ENCODE measurements at regions not wholly inside any gene's neighbourhood (a gene's known extent, or its start where the extent isn't known, plus 50 kb on each side); places are given as distances from the start of the nearest gene placed in this dataset.
"Not testable (repeated sequence)": the region's sequence is repeated elsewhere in the genome, so short reads cannot be mapped to it uniquely, and the experiment has no call there.

- ChIA-PET CTCF (no interaction called here), POLR2A (no interaction called here)
- no peak overlapping the region for H3K4me3 Mint-ChIP-seq
- DNase-seq (no peak), ATAC-seq (ENCODE audit: low read depth) (no peak)
- H3K27ac Mint-ChIP-seq = no peak overlapping the region
- TF ChIP-seq, protein P1, sequence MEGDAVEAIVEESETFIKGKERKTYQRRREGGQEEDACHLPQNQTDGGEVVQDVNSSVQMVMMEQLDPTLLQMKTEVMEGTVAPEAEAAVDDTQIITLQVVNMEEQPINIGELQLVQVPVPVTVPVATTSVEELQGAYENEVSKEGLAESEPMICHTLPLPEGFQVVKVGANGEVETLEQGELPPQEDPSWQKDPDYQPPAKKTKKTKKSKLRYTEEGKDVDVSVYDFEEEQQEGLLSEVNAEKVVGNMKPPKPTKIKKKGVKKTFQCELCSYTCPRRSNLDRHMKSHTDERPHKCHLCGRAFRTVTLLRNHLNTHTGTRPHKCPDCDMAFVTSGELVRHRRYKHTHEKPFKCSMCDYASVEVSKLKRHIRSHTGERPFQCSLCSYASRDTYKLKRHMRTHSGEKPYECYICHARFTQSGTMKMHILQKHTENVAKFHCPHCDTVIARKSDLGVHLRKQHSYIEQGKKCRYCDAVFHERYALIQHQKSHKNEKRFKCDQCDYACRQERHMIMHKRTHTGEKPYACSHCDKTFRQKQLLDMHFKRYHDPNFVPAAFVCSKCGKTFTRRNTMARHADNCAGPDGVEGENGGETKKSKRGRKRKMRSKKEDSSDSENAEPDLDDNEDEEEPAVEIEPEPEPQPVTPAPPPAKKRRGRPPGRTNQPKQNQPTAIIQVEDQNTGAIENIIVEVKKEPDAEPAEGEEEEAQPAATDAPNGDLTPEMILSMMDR (IDR thresholded peaks at IDR 0.05) = no peak
- no peaks in the 10 kb centered on the region for H3K27me3 Mint-ChIP-seq
- intact Hi-C loops (cut with micrococcal nuclease) = no loop called here
- H3K4me1 Mint-ChIP-seq = no peaks in the 10 kb centered on the region
- no peaks in the 10 kb centered on the region for H3K9me3 Mint-ChIP-seq
- no peaks in the 10 kb centered on the region for H3K36me3 Mint-ChIP-seq (ENCODE audit: low read depth)
Measured at GRCh38 chrX:93868289-93868965, 194.4 kb downstream of the FAM133A start.

DNA sequence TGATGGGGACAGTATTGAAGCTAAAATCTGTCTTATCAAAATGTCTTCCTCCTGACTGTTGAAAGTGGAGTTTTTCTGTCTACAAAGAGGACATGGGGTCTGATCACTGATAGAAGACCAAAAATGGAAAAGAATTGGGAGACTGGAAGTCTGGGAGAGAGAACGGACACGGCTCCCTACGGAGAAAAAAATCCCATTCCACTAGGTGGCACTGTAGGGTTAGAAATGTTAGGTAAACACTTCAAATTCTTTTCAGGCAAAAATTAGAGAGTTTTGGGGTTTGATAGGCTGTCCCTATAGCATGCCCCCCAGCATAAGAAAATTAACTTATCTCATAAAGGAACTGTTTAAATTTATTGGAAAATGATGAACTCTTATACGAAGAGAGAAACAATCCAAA lies 200.5 kb downstream of the FAM133A start:
- Mint-ChIP-seq H3K4me3 (no peak overlapping the region), H3K9me3 (peaks cover 7% of the 10 kb centered on the region), H3K27ac (no peak overlapping the region), H3K27me3 (no peaks in the 10 kb centered on the region), H3K36me3 (ENCODE audit: low read depth) (no peaks in the 10 kb centered on the region), H3K4me1 (no peaks in the 10 kb centered on the region)
- intact Hi-C loops (cut with micrococcal nuclease) = no loop called here
- no peak for DNase-seq
- ATAC-seq (ENCODE audit: low read depth) = no peak
- CTCF ChIA-PET = no interaction called here
- TF ChIP-seq, protein P1 (IDR thresholded peaks at IDR 0.05) = no peak
- POLR2A ChIA-PET = no interaction called here

DNA sequence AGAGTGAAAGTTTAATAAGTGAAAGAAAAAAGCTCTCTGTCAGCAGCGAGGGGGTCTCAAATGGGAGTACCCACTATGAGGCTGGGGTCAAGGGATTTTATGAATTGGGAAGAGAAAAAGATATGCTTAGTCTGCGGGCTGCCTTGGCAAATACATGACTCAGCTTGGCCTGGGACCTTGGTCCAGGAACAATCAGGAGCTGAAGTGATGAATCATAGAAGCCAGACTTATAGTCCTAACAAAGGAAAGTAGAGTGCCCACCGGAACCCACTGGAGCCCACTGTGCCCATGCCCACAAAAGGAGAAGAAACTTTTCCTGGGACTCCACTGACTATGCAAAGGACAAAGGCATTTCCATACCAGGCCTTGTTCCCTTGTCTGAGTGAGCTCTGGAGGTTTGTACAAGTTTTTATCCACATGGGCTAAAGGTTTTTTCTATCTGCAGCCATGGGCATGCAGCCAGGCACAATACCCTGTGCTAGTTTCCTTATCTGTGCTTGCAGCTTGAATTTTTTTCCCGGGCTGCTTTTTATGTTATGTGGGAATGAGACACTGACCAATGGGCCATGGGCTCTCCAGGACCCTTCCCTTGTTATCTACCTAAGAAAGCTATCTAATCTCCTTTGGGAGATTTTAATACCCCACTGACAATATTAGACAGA lies 201.7 kb downstream of the FAM133A start:
- Mint-ChIP-seq H3K9me3 (peaks cover 7% of the 10 kb centered on the region), H3K36me3 (ENCODE audit: low read depth) (no peaks in the 10 kb centered on the region), H3K27ac (no peak overlapping the region), H3K27me3 (no peaks in the 10 kb centered on the region), H3K4me3 (no peak overlapping the region), H3K4me1 (no peaks in the 10 kb centered on the region)
- DNase-seq = no peak
- POLR2A ChIA-PET = no interaction called here
- CTCF ChIA-PET = no interaction called here
- TF ChIP-seq, protein P1 (IDR thresholded peaks at IDR 0.05) = no peak
- intact Hi-C loops (cut with micrococcal nuclease) = no loop called here
- ATAC-seq (ENCODE audit: low read depth) = no peak

DNA sequence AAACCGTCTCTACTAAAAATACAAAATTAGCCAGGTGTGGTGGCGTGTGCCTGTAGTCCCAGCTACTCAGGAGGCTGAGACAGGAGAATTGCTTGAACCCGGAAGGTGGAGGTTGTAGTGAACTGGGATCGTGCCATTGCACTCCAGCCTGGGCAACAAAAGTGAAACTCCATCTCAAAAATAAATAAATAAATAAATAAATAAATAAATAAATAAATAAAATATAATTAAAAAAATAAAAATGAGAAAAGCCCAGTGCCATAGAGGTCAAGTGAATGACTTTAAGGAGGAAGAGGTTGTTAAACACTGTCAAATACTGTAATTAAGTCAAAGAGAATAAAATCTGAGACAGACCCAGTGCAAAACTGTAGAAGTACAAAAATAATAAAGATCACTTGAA lies 247.0 kb downstream of the FAM133A start:
- H3K4me1 Mint-ChIP-seq; POLR2A ChIA-PET; ATAC-seq (ENCODE audit: low read depth); CTCF ChIA-PET; H3K36me3 Mint-ChIP-seq (ENCODE audit: low read depth); DNase-seq; H3K27ac Mint-ChIP-seq; H3K9me3 Mint-ChIP-seq; intact Hi-C loops (cut with micrococcal nuclease); H3K4me3 Mint-ChIP-seq; H3K27me3 Mint-ChIP-seq: not testable (repeated sequence)

DNA sequence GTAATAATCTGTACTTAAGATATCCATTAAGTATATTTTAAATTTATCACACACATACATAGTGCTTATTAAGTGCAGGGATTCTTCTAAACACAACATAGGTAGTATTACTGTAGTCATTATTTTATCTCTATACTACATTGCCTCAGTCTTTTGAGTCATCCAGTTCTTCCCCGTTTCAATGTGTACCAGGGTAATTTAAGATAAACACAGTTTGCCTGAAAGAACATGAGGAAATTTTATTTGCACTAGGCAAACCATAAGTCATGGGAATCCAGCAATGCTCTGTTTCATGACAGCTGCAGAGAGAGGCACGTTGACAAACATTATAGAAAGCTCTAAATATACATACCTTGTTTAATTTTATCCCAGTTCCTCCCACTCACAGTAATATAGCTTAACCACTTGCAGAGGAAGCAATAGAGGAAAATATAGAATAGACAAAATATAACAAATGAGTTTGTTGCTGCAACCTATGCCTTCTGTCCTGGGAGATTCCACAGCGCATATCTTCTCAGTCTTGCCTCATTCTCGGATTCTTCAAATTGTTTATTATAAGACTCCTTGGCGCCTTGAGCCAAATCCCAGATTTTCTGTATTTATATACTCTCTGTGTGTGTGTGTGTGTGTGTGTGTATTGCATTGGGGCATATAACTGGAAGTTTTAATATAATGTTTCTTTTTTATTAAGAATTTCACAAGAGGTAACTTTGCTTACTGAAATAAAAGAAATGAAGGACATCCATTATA lies 258.6 kb downstream of the FAM133A start:
- H3K4me1 Mint-ChIP-seq = no peaks in the 10 kb centered on the region
- DNase-seq (no peak), ATAC-seq (ENCODE audit: low read depth) (no peak)
- CTCF ChIA-PET = no interaction called here
- POLR2A ChIA-PET = no interaction called here
- no peak overlapping the region for H3K27ac Mint-ChIP-seq
- H3K9me3 Mint-ChIP-seq = no peaks in the 10 kb centered on the region
- TF ChIP-seq, protein P1 (IDR thresholded peaks at IDR 0.05) = no peak
- H3K36me3 Mint-ChIP-seq (ENCODE audit: low read depth) = no peaks in the 10 kb centered on the region
- H3K27me3 Mint-ChIP-seq = no peaks in the 10 kb centered on the region
- intact Hi-C loops (cut with micrococcal nuclease) = no loop called here
- H3K4me3 Mint-ChIP-seq = no peak overlapping the region
